ENCODE measurements at regions not wholly inside any gene's neighbourhood (a gene's known extent, or its start where the extent isn't known, plus 50 kb on each side); places are given as distances from the start of the nearest gene placed in this dataset.
A peak's percentile ranks its signal among the peaks of the same experiment; 100 is the strongest.
"Not testable (repeated sequence)": the region's sequence is repeated elsewhere in the genome, so short reads cannot be mapped to it uniquely, and the experiment has no call there.

DNA sequence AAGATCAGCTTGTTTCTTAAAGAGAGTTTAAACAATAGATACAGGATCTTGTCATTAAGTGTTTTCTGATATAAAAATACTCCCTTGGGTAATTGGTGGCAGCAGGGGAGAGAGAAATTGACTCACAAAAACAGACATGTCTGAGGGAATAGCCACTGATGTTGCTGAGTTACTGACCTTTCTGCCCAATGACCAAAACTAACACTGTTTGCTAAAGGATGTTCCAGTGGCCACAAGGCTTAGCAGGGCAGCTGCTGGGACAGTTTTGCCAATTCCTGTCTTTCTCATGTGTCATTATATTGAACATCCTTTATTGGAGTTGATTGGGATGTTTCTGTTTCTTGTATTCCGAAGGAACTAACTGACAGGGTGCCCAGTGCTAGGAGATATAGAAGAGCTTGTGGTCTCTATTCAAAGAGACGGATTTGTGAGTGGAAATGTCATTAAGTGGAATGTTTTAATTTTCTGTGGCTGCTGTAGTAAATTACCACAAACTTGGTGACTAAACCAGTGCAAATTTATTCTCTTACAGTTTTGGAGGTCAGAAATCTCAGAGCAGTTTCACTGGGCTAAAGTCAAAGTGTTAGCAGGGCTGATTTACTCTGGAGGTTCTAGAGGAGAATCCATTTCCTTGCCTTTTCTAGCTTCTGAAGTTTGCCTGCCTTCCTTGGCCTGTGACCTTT, 124.8 kb upstream of the RMDN2 start:
- H3K4me3 ChIP-seq (replicated peaks in 1 of 2; ENCODE audit: low read depth in 2 of 2, low read length in 2 of 2) = no peak overlapping the region
- TF ChIP-seq, protein P1, sequence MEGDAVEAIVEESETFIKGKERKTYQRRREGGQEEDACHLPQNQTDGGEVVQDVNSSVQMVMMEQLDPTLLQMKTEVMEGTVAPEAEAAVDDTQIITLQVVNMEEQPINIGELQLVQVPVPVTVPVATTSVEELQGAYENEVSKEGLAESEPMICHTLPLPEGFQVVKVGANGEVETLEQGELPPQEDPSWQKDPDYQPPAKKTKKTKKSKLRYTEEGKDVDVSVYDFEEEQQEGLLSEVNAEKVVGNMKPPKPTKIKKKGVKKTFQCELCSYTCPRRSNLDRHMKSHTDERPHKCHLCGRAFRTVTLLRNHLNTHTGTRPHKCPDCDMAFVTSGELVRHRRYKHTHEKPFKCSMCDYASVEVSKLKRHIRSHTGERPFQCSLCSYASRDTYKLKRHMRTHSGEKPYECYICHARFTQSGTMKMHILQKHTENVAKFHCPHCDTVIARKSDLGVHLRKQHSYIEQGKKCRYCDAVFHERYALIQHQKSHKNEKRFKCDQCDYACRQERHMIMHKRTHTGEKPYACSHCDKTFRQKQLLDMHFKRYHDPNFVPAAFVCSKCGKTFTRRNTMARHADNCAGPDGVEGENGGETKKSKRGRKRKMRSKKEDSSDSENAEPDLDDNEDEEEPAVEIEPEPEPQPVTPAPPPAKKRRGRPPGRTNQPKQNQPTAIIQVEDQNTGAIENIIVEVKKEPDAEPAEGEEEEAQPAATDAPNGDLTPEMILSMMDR (IDR thresholded peaks at IDR 0.05; ENCODE audit: low read depth, low read length) = no peak
- DNase-seq (ENCODE audit: low read depth in 2 of 2) = no peak

DNA sequence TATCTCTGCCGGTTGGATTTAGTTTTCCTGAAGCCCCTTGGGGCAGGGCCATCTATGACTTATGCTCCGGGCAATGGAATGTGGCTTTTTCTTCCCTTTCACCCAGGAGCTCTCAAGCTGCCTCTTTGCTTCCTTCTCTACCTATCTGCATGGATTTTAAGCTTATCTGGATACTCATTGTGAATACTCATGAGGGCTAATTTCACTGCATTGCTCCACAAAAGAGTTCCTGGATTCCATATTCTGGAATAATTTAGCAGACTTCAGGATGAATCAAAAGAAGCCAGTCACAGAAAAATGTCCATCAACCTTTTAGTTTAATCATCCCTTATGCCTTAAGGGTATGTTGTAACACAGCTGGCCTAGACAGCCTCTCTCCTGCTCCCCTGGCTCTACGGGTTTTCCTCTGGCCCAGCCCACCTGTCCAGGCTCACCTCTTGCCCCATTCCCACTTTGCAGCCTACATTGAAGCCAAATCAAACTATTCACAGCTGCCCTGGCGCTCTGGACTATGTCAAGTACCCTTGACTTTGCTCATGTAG, 122.8 kb upstream of the RMDN2 start:
- DNase-seq (ENCODE audit: low read depth in 2 of 2) = peak in 1 of 2 donors; percentile 56
- TF ChIP-seq, protein P1 (IDR thresholded peaks at IDR 0.05; ENCODE audit: low read depth, low read length) = no peak
- no peak overlapping the region for H3K4me3 ChIP-seq (replicated peaks in 1 of 2; ENCODE audit: low read depth in 2 of 2, low read length in 2 of 2)

- no peak overlapping the region for H3K4me3 ChIP-seq (replicated peaks in 1 of 2; ENCODE audit: low read depth in 2 of 2, low read length in 2 of 2)
- TF ChIP-seq, protein P1 (IDR thresholded peaks at IDR 0.05; ENCODE audit: low read depth, low read length) = no peak
- peak; percentile 55 to 92 for DNase-seq (ENCODE audit: low read depth in 2 of 2)
Observed at GRCh38 chr2:37802899-37803379, 122.1 kb upstream of the RMDN2 start.

DNA sequence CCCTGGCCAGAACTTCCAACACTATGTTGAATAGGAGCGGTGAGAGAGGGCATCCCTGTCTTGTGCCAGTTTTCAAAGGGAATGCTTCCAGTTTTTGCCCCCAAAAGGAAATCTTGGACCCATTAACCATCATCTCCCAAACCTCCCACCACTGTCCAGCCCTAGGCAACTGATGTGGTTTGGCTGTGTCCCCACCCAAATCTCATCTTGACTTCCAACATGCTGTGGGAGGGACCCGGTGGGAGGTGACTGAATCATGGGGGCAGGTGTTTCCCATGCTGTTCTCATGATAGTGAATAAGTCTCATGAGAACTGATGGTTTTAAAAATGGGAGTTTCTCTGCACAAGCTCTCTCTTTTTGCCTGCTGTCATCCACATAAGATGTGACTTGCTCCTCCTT, 119.1 kb upstream of the RMDN2 start:
- DNase-seq (ENCODE audit: low read depth in 2 of 2); H3K4me3 ChIP-seq (replicated peaks in 1 of 2; ENCODE audit: low read depth in 2 of 2, low read length in 2 of 2): not testable (repeated sequence)

DNA sequence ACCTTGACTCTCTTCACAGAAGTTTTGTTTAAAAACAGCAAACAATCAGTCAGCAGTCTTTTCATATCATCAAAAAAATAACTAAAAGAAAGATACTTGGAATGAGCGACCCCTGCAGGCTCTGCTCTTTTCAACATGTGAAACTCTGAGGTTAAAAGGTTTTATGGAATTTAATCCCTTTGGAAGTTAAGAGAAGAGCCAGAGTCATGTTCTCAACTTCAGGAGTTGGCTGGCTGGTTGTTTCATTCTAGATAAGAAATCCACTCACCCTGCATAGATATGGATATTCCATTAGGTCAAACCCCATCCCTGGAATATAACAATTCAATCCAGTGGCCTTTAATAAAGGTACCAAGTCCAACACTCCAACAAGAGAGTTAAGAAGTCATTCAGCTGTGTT, 115.6 kb upstream of the RMDN2 start:
- H3K4me3 ChIP-seq (replicated peaks in 1 of 2; ENCODE audit: low read depth in 2 of 2, low read length in 2 of 2) = no peak overlapping the region
- DNase-seq (ENCODE audit: low read depth in 2 of 2) = peak; percentile 73 to 79
- TF ChIP-seq, protein P1 (IDR thresholded peaks at IDR 0.05; ENCODE audit: low read depth, low read length) = peak; percentile 65

DNA sequence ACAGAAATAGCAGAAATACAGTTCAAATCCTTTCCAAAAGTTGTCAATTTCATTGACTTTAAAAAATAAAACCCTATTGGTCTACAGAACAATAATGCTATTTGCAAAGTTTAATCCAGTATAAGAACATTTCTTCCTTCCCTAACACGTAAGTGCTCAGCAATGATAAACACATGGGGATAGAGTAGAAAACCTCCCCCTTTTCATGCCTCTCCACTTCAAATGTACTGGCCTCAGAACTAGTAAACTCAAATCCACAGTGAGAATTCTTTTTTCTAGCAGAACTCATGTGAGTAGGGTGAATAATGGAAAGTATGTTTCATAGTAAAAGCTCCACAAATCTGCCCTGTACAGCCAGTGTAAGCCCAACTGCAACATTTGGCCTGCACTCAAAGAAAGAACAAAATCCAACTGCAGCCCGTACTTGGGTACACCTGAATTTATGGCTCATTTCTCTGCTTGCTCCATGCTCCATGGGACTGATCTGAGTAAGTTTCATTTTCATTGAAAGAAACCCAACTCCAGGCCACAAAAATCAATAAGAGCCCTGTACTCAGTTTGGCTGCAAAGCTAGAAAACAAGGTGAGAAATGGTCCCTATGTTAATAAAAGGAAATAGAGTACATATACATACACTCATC, 115.0 kb upstream of the RMDN2 start:
- DNase-seq (ENCODE audit: low read depth in 2 of 2) = no peak
- TF ChIP-seq, protein P1 (IDR thresholded peaks at IDR 0.05; ENCODE audit: low read depth, low read length) = no peak

GRCh38 chr2:37812414-37812813, 112.7 kb upstream of the RMDN2 start:
- TF ChIP-seq, protein P1 (IDR thresholded peaks at IDR 0.05; ENCODE audit: low read depth, low read length) = peak; percentile 27
- peak; percentile 32 to 48 for DNase-seq (ENCODE audit: low read depth in 2 of 2)
- H3K4me3 ChIP-seq (replicated peaks in 1 of 2; ENCODE audit: low read depth in 2 of 2, low read length in 2 of 2) = no peak overlapping the region

More for the DNA sequence above, 115.0 kb upstream of the RMDN2 start:
- H3K4me3 ChIP-seq (replicated peaks in 1 of 2; ENCODE audit: low read depth in 2 of 2, low read length in 2 of 2) = no peak overlapping the region

All from cardiac fibroblast (primary cell).